ENCODE measurements at regions not wholly inside any gene's neighbourhood (a gene's known extent, or its start where the extent isn't known, plus 50 kb on each side); places are given as distances from the start of the nearest gene placed in this dataset.

GRCh38 chr9:78967596-78968217 is 604.1 kb upstream of the TLE4 start:
- TF ChIP-seq GATA3 (IDR thresholded peaks at IDR 0.05; ENCODE audit: low read depth, low read length) (no peak), GATA2 (IDR thresholded peaks at IDR 0.05; ENCODE audit: low read depth, low read length) (no peak)

All from SH-SY5Y (cell line).